Adrenal gland (tissue), 5 donors: ENCODE measurements at regions not wholly inside any gene's neighbourhood (a gene's known extent, or its start where the extent isn't known, plus 50 kb on each side); places are given as distances from the start of the nearest gene placed in this dataset.

ENCODE experiments used
- CTCF ChIP-seq, 6 experiments: fragments of 450-650 bp in 4 of 6; fragments of 200-600 bp in 2 of 6; sonication (generic) in 1 of 6; IDR thresholded peaks; 1 replicate in 5 of 6; 2 replicates in 1 of 6; pipeline versions ENCODE4 v1.5.1 to v1.8.0; 2016 to 2021; ENCODE audit warnings: antibody characterized with exemption in 6 of 6, mild to moderate bottlenecking in 2 of 6, moderate library complexity in 1 of 6
- POLR2A ChIP-seq, 2 donors: fragments of 450-650 bp; IDR thresholded peaks; one replicate each; pipeline ENCODE4 v1.6.1; 2017; ENCODE audit warnings: antibody characterized with exemption in 2 of 2, mild to moderate bottlenecking in 2 of 2, moderate library complexity in 1 of 2
- donor health status: DM: no; HTN: no; CAD: no.

- TF ChIP-seq POLR2A (IDR thresholded peaks at IDR 0.05): no peak
- no peak for TF ChIP-seq CTCF (IDR thresholded peaks at IDR 0.05)
Observed at GRCh38 chr1:10916311-10916710, 96.1 kb upstream of the TARDBP start.
